ENCODE measurements at regions not wholly inside any gene's neighbourhood (a gene's known extent, or its start where the extent isn't known, plus 50 kb on each side); places are given as distances from the start of the nearest gene placed in this dataset.
"Not testable (repeated sequence)": the region's sequence is repeated elsewhere in the genome, so short reads cannot be mapped to it uniquely, and the experiment has no call there.

GRCh38 chr2:185290012-185290411 is 448.6 kb upstream of the FSIP2 start:
- WGBS, 2 experiments (ENCODE audit: insufficient coverage in 2 of 2), result 74 to 80% methylated on average over 2 to 5 of the region's 6 CpGs
- not testable (repeated sequence) for H3K4me3 ChIP-seq (ENCODE audit: extremely low read depth, insufficient read depth, low read length, poor library complexity, severe bottlenecking); H3K36me3 ChIP-seq (ENCODE audit: control insufficient read depth, insufficient read depth, low read length); H3K9me3 ChIP-seq (ENCODE audit: control insufficient read depth, low read length); H3K4me1 ChIP-seq (ENCODE audit: control insufficient read depth, insufficient read depth, low read length, poor library complexity, severe bottlenecking); H3K27ac ChIP-seq (ENCODE audit: low read depth, low read length, severe bottlenecking)

- no peaks in the 10 kb centered on the region for H3K36me3 ChIP-seq (ENCODE audit: control insufficient read depth, insufficient read depth, low read length)
- no peak overlapping the region for H3K27ac ChIP-seq (ENCODE audit: low read depth, low read length, severe bottlenecking)
- 34 to 61% methylated on average over 3 to 4 of the region's 7 CpGs for WGBS, 2 experiments (ENCODE audit: insufficient coverage in 2 of 2)
- no peaks in the 10 kb centered on the region for H3K9me3 ChIP-seq (ENCODE audit: control insufficient read depth, low read length)
- H3K4me3 ChIP-seq (ENCODE audit: extremely low read depth, insufficient read depth, low read length, poor library complexity, severe bottlenecking), result no peak overlapping the region
- peaks cover 3% of the 10 kb centered on the region for H3K4me1 ChIP-seq (ENCODE audit: control insufficient read depth, insufficient read depth, low read length, poor library complexity, severe bottlenecking)
Measured at GRCh38 chr2:185291035-185291647, 447.5 kb upstream of the FSIP2 start.

GRCh38 chr2:185299867-185300266 is 438.7 kb upstream of the FSIP2 start:
- Histone ChIP-seq H3K9me3 (ENCODE audit: control insufficient read depth, low read length) (no peaks in the 10 kb centered on the region), H3K4me3 (ENCODE audit: extremely low read depth, insufficient read depth, low read length, poor library complexity, severe bottlenecking) (no peak overlapping the region), H3K4me1 (ENCODE audit: control insufficient read depth, insufficient read depth, low read length, poor library complexity, severe bottlenecking) (no peaks in the 10 kb centered on the region), H3K27ac (ENCODE audit: low read depth, low read length, severe bottlenecking) (no peak overlapping the region), H3K36me3 (ENCODE audit: control insufficient read depth, insufficient read depth, low read length) (no peaks in the 10 kb centered on the region)
- 100% methylated on average over 1 to 3 of the region's 5 CpGs for WGBS, 2 experiments (ENCODE audit: insufficient coverage in 2 of 2)

GRCh38 chr2:185306119-185306518 is 432.5 kb upstream of the FSIP2 start:
- H3K9me3 ChIP-seq (ENCODE audit: control insufficient read depth, low read length), result no peaks in the 10 kb centered on the region
- no peaks in the 10 kb centered on the region for H3K4me1 ChIP-seq (ENCODE audit: control insufficient read depth, insufficient read depth, low read length, poor library complexity, severe bottlenecking)
- no peaks in the 10 kb centered on the region for H3K36me3 ChIP-seq (ENCODE audit: control insufficient read depth, insufficient read depth, low read length)
- no peak overlapping the region for H3K4me3 ChIP-seq (ENCODE audit: extremely low read depth, insufficient read depth, low read length, poor library complexity, severe bottlenecking)
- WGBS, 2 experiments (ENCODE audit: insufficient coverage in 2 of 2), result no CpG with 5 or more reads among the region's 1 CpG
- no peak overlapping the region for H3K27ac ChIP-seq (ENCODE audit: low read depth, low read length, severe bottlenecking)

- Histone ChIP-seq H3K9me3 (ENCODE audit: control insufficient read depth, low read length) (no peaks in the 10 kb centered on the region), H3K4me3 (ENCODE audit: extremely low read depth, insufficient read depth, low read length, poor library complexity, severe bottlenecking) (no peak overlapping the region), H3K36me3 (ENCODE audit: control insufficient read depth, insufficient read depth, low read length) (no peaks in the 10 kb centered on the region), H3K4me1 (ENCODE audit: control insufficient read depth, insufficient read depth, low read length, poor library complexity, severe bottlenecking) (no peaks in the 10 kb centered on the region), H3K27ac (ENCODE audit: low read depth, low read length, severe bottlenecking) (no peak overlapping the region)
- 0% methylated on average over 1 of the region's 2 CpGs; no CpG with 5 or more reads in 1 of the 2 experiments for WGBS, 2 experiments (ENCODE audit: insufficient coverage in 2 of 2)
Measured at GRCh38 chr2:185316383-185316782, 422.2 kb upstream of the FSIP2 start.

GRCh38 chr2:185318271-185318724 is 420.3 kb upstream of the FSIP2 start:
- H3K9me3 ChIP-seq (ENCODE audit: control insufficient read depth, low read length), result no peaks in the 10 kb centered on the region
- H3K4me1 ChIP-seq (ENCODE audit: control insufficient read depth, insufficient read depth, low read length, poor library complexity, severe bottlenecking), result no peaks in the 10 kb centered on the region
- no peak overlapping the region for H3K27ac ChIP-seq (ENCODE audit: low read depth, low read length, severe bottlenecking)
- WGBS, 2 experiments (ENCODE audit: insufficient coverage in 2 of 2), result 83% methylated on average over 1 of the region's 2 CpGs; no CpG with 5 or more reads in 1 of the 2 experiments
- no peaks in the 10 kb centered on the region for H3K36me3 ChIP-seq (ENCODE audit: control insufficient read depth, insufficient read depth, low read length)
- H3K4me3 ChIP-seq (ENCODE audit: extremely low read depth, insufficient read depth, low read length, poor library complexity, severe bottlenecking), result no peak overlapping the region

- H3K4me1 ChIP-seq (ENCODE audit: control insufficient read depth, insufficient read depth, low read length, poor library complexity, severe bottlenecking), result no peaks in the 10 kb centered on the region
- H3K9me3 ChIP-seq (ENCODE audit: control insufficient read depth, low read length), result no peaks in the 10 kb centered on the region
- H3K36me3 ChIP-seq (ENCODE audit: control insufficient read depth, insufficient read depth, low read length), result no peaks in the 10 kb centered on the region
- no peak overlapping the region for H3K27ac ChIP-seq (ENCODE audit: low read depth, low read length, severe bottlenecking)
- H3K4me3 ChIP-seq (ENCODE audit: extremely low read depth, insufficient read depth, low read length, poor library complexity, severe bottlenecking), result no peak overlapping the region
- WGBS, 2 experiments (ENCODE audit: insufficient coverage in 2 of 2), result 60% methylated on average over 1 of the region's 3 CpGs; no CpG with 5 or more reads in 1 of the 2 experiments
Measured at GRCh38 chr2:185335879-185336278, 402.7 kb upstream of the FSIP2 start.

GRCh38 chr2:185337033-185337432 is 401.6 kb upstream of the FSIP2 start:
- Histone ChIP-seq H3K4me1 (ENCODE audit: control insufficient read depth, insufficient read depth, low read length, poor library complexity, severe bottlenecking) (no peaks in the 10 kb centered on the region), H3K27ac (ENCODE audit: low read depth, low read length, severe bottlenecking) (no peak overlapping the region), H3K9me3 (ENCODE audit: control insufficient read depth, low read length) (no peaks in the 10 kb centered on the region), H3K36me3 (ENCODE audit: control insufficient read depth, insufficient read depth, low read length) (no peaks in the 10 kb centered on the region), H3K4me3 (ENCODE audit: extremely low read depth, insufficient read depth, low read length, poor library complexity, severe bottlenecking) (no peak overlapping the region)
- WGBS, 2 experiments (ENCODE audit: insufficient coverage in 2 of 2), result no CpG with 5 or more reads among the region's 1 CpG

- no peaks in the 10 kb centered on the region for H3K4me1 ChIP-seq (ENCODE audit: control insufficient read depth, insufficient read depth, low read length, poor library complexity, severe bottlenecking)
- H3K4me3 ChIP-seq (ENCODE audit: extremely low read depth, insufficient read depth, low read length, poor library complexity, severe bottlenecking), result no peak overlapping the region
- no peak overlapping the region for H3K27ac ChIP-seq (ENCODE audit: low read depth, low read length, severe bottlenecking)
- H3K36me3 ChIP-seq (ENCODE audit: control insufficient read depth, insufficient read depth, low read length), result no peaks in the 10 kb centered on the region
- 83 to 92% methylated on average over 1 of the region's 2 CpGs for WGBS, 2 experiments (ENCODE audit: insufficient coverage in 2 of 2)
- H3K9me3 ChIP-seq (ENCODE audit: control insufficient read depth, low read length), result no peaks in the 10 kb centered on the region
Measured at GRCh38 chr2:185338104-185338503, 400.5 kb upstream of the FSIP2 start.

- H3K9me3 ChIP-seq (ENCODE audit: control insufficient read depth, low read length), result no peaks in the 10 kb centered on the region
- no peaks in the 10 kb centered on the region for H3K36me3 ChIP-seq (ENCODE audit: control insufficient read depth, insufficient read depth, low read length)
- H3K27ac ChIP-seq (ENCODE audit: low read depth, low read length, severe bottlenecking), result no peak overlapping the region
- H3K4me3 ChIP-seq (ENCODE audit: extremely low read depth, insufficient read depth, low read length, poor library complexity, severe bottlenecking), result no peak overlapping the region
- H3K4me1 ChIP-seq (ENCODE audit: control insufficient read depth, insufficient read depth, low read length, poor library complexity, severe bottlenecking), result no peaks in the 10 kb centered on the region
- WGBS, 2 experiments (ENCODE audit: insufficient coverage in 2 of 2), result 65 to 75% methylated on average over 2 of the region's 2 CpGs
Measured at GRCh38 chr2:185347445-185347844, 391.2 kb upstream of the FSIP2 start.

GRCh38 chr2:185360776-185361175 is 377.8 kb upstream of the FSIP2 start:
- H3K4me3 ChIP-seq (ENCODE audit: extremely low read depth, insufficient read depth, low read length, poor library complexity, severe bottlenecking), result no peak overlapping the region

More at GRCh38 chr2:185360776-185361175, 377.8 kb upstream of the FSIP2 start:
- H3K4me1 ChIP-seq (ENCODE audit: control insufficient read depth, insufficient read depth, low read length, poor library complexity, severe bottlenecking), result no peaks in the 10 kb centered on the region
- H3K36me3 ChIP-seq (ENCODE audit: control insufficient read depth, insufficient read depth, low read length), result no peaks in the 10 kb centered on the region
- no peaks in the 10 kb centered on the region for H3K9me3 ChIP-seq (ENCODE audit: control insufficient read depth, low read length)
- H3K27ac ChIP-seq (ENCODE audit: low read depth, low read length, severe bottlenecking), result no peak overlapping the region
- WGBS, 2 experiments (ENCODE audit: insufficient coverage in 2 of 2), result no CpG with 5 or more reads among the region's 3 CpGs

Measured in mesodermal cell (in vitro differentiated cells).